Stimulated activated effector memory CD8-positive, alpha-beta T cell treated with anti-CD3 and anti-CD28 coated beads, Interleukin-12 subunit alpha, Interleukin-12 subunit beta, amount 100 ng/mL, for 72 hours (primary cell): ENCODE measurements at regions not wholly inside any gene's neighbourhood (a gene's known extent, or its start where the extent isn't known, plus 50 kb on each side); places are given as distances from the start of the nearest gene placed in this dataset.
A peak's percentile ranks its signal among the peaks of the same experiment; 100 is the strongest.
"Not testable (repeated sequence)": the region's sequence is repeated elsewhere in the genome, so short reads cannot be mapped to it uniquely, and the experiment has no call there.

Experiments
- ATAC-seq: fragments of 150-1000 bp; cut with Tn5 transposase; 2 replicates; pipeline ENCODE4 v1.10.0; 2021
- DNase-seq, 2 donors: peaks; one replicate each; pipeline ENCODE4 v3.0.0; 2021 to 2022; ENCODE audit warnings: low spot score in 2 of 2
- H3K27ac Mint-ChIP-seq: one replicate; pipeline ENCODE4 v1.8.0; 2022; ENCODE audit warnings: mild to moderate bottlenecking, mixed read lengths
- H3K36me3 Mint-ChIP-seq: one replicate; pipeline ENCODE4 v1.8.0; 2022; ENCODE audit warnings: mild to moderate bottlenecking, mixed read lengths
- H3K4me1 Mint-ChIP-seq: one replicate; pipeline ENCODE4 v1.8.0; 2022; ENCODE audit warnings: mixed read lengths
- H3K4me3 Mint-ChIP-seq: one replicate; pipeline ENCODE4 v1.8.0; 2022; ENCODE audit warnings: mild to moderate bottlenecking, mixed read lengths
- H3K9me3 Mint-ChIP-seq: one replicate; pipeline ENCODE4 v1.8.0; 2022; ENCODE audit warnings: mixed read lengths

GRCh38 chr5:155556700-155557099 lies 543.1 kb downstream of the KIF4B start:
- DNase-seq (no peak), ATAC-seq (no peak)
- no peak overlapping the region for H3K4me3 Mint-ChIP-seq

DNA sequence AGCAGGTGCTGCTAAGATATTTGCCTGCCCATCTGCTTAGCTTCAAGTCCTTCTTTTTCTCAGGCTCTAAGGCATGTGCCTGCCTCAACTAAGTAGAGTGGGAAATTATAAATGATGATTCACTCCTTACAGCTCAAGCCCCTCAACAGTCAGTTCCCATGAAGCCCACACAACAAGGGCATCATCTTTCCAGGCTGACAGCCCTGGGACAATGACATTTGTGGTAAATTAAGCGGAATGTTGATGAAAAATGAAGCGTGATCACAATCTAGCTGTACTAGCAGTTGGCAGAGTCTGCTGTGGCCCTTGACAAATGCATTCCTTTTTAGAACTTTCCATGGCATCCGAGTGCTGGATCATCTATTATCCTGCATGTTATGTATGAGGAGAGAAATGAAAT lies 548.6 kb downstream of the KIF4B start:
- ATAC-seq (no peak), DNase-seq (no peak)
- no peak overlapping the region for H3K27ac Mint-ChIP-seq
- H3K9me3 Mint-ChIP-seq, result peaks cover 3% of the 10 kb centered on the region
- no peaks in the 10 kb centered on the region for H3K36me3 Mint-ChIP-seq
- no peaks in the 10 kb centered on the region for H3K4me1 Mint-ChIP-seq
- H3K4me3 Mint-ChIP-seq, result no peak overlapping the region

More at GRCh38 chr5:155556700-155557099, 543.1 kb downstream of the KIF4B start:
- Mint-ChIP-seq H3K36me3 (no peaks in the 10 kb centered on the region), H3K27ac (no peak overlapping the region), H3K9me3 (peaks cover 3% of the 10 kb centered on the region), H3K4me1 (no peaks in the 10 kb centered on the region)

DNA sequence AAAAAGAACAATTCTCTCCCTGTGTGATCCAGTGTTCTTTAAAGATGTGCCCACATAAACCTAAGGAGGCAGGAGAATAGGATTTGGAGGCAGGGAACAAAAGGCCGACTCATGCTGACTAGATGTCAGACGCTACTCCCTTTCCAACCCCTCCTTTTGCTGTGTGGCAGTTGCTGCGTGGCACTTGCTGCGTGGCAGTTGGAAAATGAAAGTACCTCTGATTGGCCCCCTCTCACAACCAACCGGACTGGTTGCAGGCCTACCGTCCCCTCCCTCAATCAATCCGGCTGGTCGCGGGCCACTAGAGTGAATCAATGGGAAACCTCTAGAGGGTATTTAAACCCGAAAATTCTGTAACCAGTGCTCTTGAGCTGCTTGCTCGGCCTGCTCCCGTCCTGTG lies 551.0 kb downstream of the KIF4B start:
- Mint-ChIP-seq H3K4me1 (no peaks in the 10 kb centered on the region), H3K9me3 (peaks cover 7% of the 10 kb centered on the region), H3K27ac (no peak overlapping the region), H3K36me3 (no peaks in the 10 kb centered on the region), H3K4me3 (no peak overlapping the region)
- no peak for ATAC-seq
- DNase-seq, result no peak

GRCh38 chr5:155575861-155576260 lies 562.3 kb downstream of the KIF4B start:
- H3K4me3 Mint-ChIP-seq, result no peak overlapping the region
- peaks cover 8% of the 10 kb centered on the region for H3K9me3 Mint-ChIP-seq
- DNase-seq (no peak), ATAC-seq (no peak)
- no peak overlapping the region for H3K27ac Mint-ChIP-seq
- no peaks in the 10 kb centered on the region for H3K4me1 Mint-ChIP-seq
- no peaks in the 10 kb centered on the region for H3K36me3 Mint-ChIP-seq

GRCh38 chr5:155586808-155587207 lies 573.3 kb downstream of the KIF4B start:
- not testable (repeated sequence) for H3K36me3 Mint-ChIP-seq, H3K9me3 Mint-ChIP-seq, H3K27ac Mint-ChIP-seq, ATAC-seq, H3K4me3 Mint-ChIP-seq, H3K4me1 Mint-ChIP-seq, DNase-seq

DNA sequence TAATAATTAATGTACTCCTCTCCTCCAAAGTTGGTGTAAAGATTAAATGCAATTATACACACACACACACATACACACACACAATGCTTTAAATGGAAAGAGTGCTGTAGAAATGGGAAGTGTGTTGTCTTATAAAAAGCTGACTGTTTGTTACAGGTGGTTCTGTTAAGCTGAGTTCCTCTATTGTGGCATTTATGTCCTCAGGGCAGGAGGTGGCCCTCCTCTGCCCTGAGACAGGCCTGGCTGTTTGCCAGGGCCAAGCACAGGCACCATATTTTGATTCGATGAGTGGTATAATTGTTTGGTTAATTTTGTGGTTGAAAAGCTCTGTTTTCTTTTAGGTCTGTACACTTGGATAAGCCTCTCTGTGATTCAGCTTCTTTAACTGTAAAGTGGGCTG lies 573.9 kb downstream of the KIF4B start:
- Mint-ChIP-seq H3K9me3 (no peaks in the 10 kb centered on the region), H3K27ac (no peak overlapping the region), H3K4me3 (no peak overlapping the region), H3K36me3 (no peaks in the 10 kb centered on the region), H3K4me1 (no peaks in the 10 kb centered on the region)
- no peak for DNase-seq
- ATAC-seq, result no peak

DNA sequence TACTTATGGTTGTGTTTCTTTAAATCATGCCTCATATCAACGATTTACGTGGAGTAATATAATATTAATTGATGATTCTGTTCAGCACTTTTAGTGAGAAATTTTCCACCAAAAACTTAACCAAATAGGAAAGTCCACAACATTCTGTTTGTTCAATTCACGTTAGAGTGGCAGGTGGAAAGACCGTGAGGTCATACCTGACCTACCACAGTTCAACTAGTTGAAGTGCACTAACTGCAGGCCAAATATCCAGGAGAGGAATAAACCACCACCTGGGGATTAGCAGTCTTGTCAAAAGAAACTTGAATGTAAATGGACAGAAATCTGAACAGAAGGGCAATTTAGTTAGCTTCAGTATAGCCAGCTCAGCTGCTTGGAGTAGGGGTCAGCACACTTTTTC lies 577.7 kb downstream of the KIF4B start:
- Mint-ChIP-seq H3K9me3 (peaks cover 3% of the 10 kb centered on the region), H3K27ac (no peak overlapping the region), H3K4me1 (no peaks in the 10 kb centered on the region), H3K36me3 (no peaks in the 10 kb centered on the region), H3K4me3 (no peak overlapping the region)
- ATAC-seq, result no peak
- no peak for DNase-seq

GRCh38 chr5:155594270-155594669 lies 580.7 kb downstream of the KIF4B start:
- Mint-ChIP-seq H3K9me3 (peaks cover 3% of the 10 kb centered on the region), H3K4me3 (no peak overlapping the region), H3K4me1 (no peaks in the 10 kb centered on the region), H3K36me3 (no peaks in the 10 kb centered on the region), H3K27ac (no peak overlapping the region)
- no peak for DNase-seq
- ATAC-seq, result no peak

- H3K9me3 Mint-ChIP-seq, result peaks cover 3% of the 10 kb centered on the region
- DNase-seq (no peak), ATAC-seq (no peak)
- no peak overlapping the region for H3K4me3 Mint-ChIP-seq
- no peaks in the 10 kb centered on the region for H3K36me3 Mint-ChIP-seq
- H3K4me1 Mint-ChIP-seq, result no peaks in the 10 kb centered on the region
- no peak overlapping the region for H3K27ac Mint-ChIP-seq
Observed at GRCh38 chr5:155595791-155596190, 582.2 kb downstream of the KIF4B start.

- no peak for ATAC-seq
- Mint-ChIP-seq H3K36me3 (no peaks in the 10 kb centered on the region), H3K4me3 (no peak overlapping the region), H3K9me3 (no peaks in the 10 kb centered on the region), H3K27ac (no peak overlapping the region), H3K4me1 (no peaks in the 10 kb centered on the region)
- DNase-seq, result no peak
Observed at GRCh38 chr5:155598552-155598951, 585.0 kb downstream of the KIF4B start.

GRCh38 chr5:155605920-155606319 lies 592.4 kb downstream of the KIF4B start:
- H3K4me3 Mint-ChIP-seq, result no peak overlapping the region
- H3K4me1 Mint-ChIP-seq, result no peaks in the 10 kb centered on the region
- no peak overlapping the region for H3K27ac Mint-ChIP-seq
- DNase-seq (no peak), ATAC-seq (no peak)
- peaks cover 2% of the 10 kb centered on the region for H3K9me3 Mint-ChIP-seq
- no peaks in the 10 kb centered on the region for H3K36me3 Mint-ChIP-seq

DNA sequence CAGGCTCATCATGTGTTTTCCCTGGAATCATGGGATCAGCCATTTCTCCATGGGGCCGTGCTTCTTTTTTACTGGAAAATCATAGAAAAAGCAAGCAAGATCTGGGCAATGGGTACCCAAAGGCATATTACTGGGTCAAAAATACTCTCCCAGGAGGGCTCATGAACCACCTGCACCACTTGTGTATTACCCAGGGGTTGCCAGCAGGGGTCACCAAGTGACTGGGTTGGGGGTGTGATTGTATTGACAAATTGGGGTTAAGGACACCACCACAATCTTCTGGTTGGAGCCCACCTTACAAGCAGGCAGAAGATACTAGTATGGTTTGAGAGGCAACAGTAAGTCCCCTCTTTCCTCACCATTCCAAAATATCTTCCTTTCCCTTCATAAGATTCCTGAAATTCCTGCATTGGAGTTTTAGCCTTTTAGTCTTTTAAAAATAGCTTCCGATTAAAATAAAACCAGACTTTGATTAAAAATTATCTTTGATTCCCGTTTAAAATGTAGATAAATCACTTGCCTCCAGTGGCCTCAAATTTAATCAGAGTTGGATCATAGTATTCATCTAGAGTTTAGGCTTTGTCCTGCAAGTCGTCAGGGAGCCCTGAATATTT lies 603.3 kb downstream of the KIF4B start:
- DNase-seq (peak; percentile 30 to 70), ATAC-seq (peak; percentile 48)
- Mint-ChIP-seq H3K4me3 (no peak overlapping the region), H3K9me3 (no peaks in the 10 kb centered on the region), H3K27ac (no peak overlapping the region), H3K4me1 (no peaks in the 10 kb centered on the region), H3K36me3 (no peaks in the 10 kb centered on the region)

- no peaks in the 10 kb centered on the region for H3K9me3 Mint-ChIP-seq
- no peaks in the 10 kb centered on the region for H3K4me1 Mint-ChIP-seq
- H3K4me3 Mint-ChIP-seq, result no peak overlapping the region
- ATAC-seq (no peak), DNase-seq (no peak)
- no peak overlapping the region for H3K27ac Mint-ChIP-seq
- H3K36me3 Mint-ChIP-seq, result no peaks in the 10 kb centered on the region
Observed at GRCh38 chr5:155619688-155620087, 606.1 kb downstream of the KIF4B start.

GRCh38 chr5:155620821-155621410 lies 607.4 kb downstream of the KIF4B start:
- DNase-seq (no peak), ATAC-seq (peak; percentile 45)
- Mint-ChIP-seq H3K4me3 (no peak overlapping the region), H3K9me3 (no peaks in the 10 kb centered on the region), H3K4me1 (no peaks in the 10 kb centered on the region), H3K36me3 (no peaks in the 10 kb centered on the region), H3K27ac (no peak overlapping the region)

GRCh38 chr5:155624597-155625241 lies 611.2 kb downstream of the KIF4B start:
- H3K36me3 Mint-ChIP-seq, result no peaks in the 10 kb centered on the region
- no peaks in the 10 kb centered on the region for H3K9me3 Mint-ChIP-seq
- H3K4me1 Mint-ChIP-seq, result no peaks in the 10 kb centered on the region
- no peak for ATAC-seq
- H3K27ac Mint-ChIP-seq, result no peak overlapping the region
- H3K4me3 Mint-ChIP-seq, result no peak overlapping the region
- no peak for DNase-seq

- ATAC-seq (no peak), DNase-seq (no peak)
- Mint-ChIP-seq H3K27ac (no peak overlapping the region), H3K4me3 (no peak overlapping the region), H3K36me3 (no peaks in the 10 kb centered on the region), H3K4me1 (no peaks in the 10 kb centered on the region), H3K9me3 (no peaks in the 10 kb centered on the region)
Observed at GRCh38 chr5:155625315-155625714, 611.8 kb downstream of the KIF4B start.
